Hematopoietic multipotent progenitor cell treated with erythropoietin and hydrocortisone succinate and interleukin-3 and kit ligand, for 4 days (in vitro differentiated cells): ENCODE measurements at regions not wholly inside any gene's neighbourhood (a gene's known extent, or its start where the extent isn't known, plus 50 kb on each side); places are given as distances from the start of the nearest gene placed in this dataset.
"Not testable (repeated sequence)": the region's sequence is repeated elsewhere in the genome, so short reads cannot be mapped to it uniquely, and the experiment has no call there.

ENCODE experiments used
- DNase-seq: peaks from one replicate; pipeline ENCODE4 v3.0.0-alpha.2; 2015

GRCh38 chr6:94687255-94687654 is 890.1 kb upstream of the MANEA start:
- DNase-seq, result not testable (repeated sequence)

- no peak for DNase-seq
These were observed 893.9 kb upstream of the MANEA start for GRCh38 chr6:94683409-94683808.

- no peak for DNase-seq
These were observed 896.6 kb upstream of the MANEA start for GRCh38 chr6:94680669-94681212.

GRCh38 chr6:94673251-94673650 is 904.1 kb upstream of the MANEA start:
- DNase-seq, result no peak

- DNase-seq, result no peak
These were observed 907.3 kb upstream of the MANEA start for GRCh38 chr6:94670017-94670416.

GRCh38 chr6:94668876-94669275 is 908.5 kb upstream of the MANEA start:
- DNase-seq, result no peak

- DNase-seq, result no peak
These were observed 918.4 kb upstream of the MANEA start for GRCh38 chr6:94658929-94659328.

- DNase-seq, result no peak
These were observed 926.1 kb upstream of the MANEA start for GRCh38 chr6:94651239-94651638.

- DNase-seq, result no peak
These were observed 932.1 kb upstream of the MANEA start for GRCh38 chr6:94645191-94645590.

GRCh38 chr6:94639564-94639963 is 937.8 kb upstream of the MANEA start:
- no peak for DNase-seq

GRCh38 chr6:94636780-94637385 is 940.5 kb upstream of the MANEA start:
- peak; percentile 20 for DNase-seq

GRCh38 chr6:94623586-94623985 is 953.7 kb upstream of the MANEA start:
- no peak for DNase-seq

GRCh38 chr6:94622783-94623182 is 954.6 kb upstream of the MANEA start:
- DNase-seq, result no peak

- no peak for DNase-seq
These were observed 976.7 kb upstream of the MANEA start for GRCh38 chr6:94600636-94601035.

- DNase-seq, result peak; percentile 1
These were observed 979.8 kb upstream of the MANEA start for GRCh38 chr6:94597487-94597886.

GRCh38 chr6:94590416-94590815 is 986.9 kb upstream of the MANEA start:
- no peak for DNase-seq

- no peak for DNase-seq
These were observed 989.0 kb upstream of the MANEA start for GRCh38 chr6:94588301-94588700.

GRCh38 chr6:94584211-94584610 is 993.1 kb upstream of the MANEA start:
- no peak for DNase-seq

GRCh38 chr6:94570581-94570980 is 1006.8 kb upstream of the MANEA start:
- DNase-seq, result no peak

GRCh38 chr6:94562846-94563245 is 1014.5 kb upstream of the MANEA start:
- DNase-seq, result no peak

- DNase-seq, result no peak
These were observed 1017.4 kb upstream of the MANEA start for GRCh38 chr6:94559829-94560537.

- not testable (repeated sequence) for DNase-seq
These were observed 1020.1 kb upstream of the MANEA start for GRCh38 chr6:94557207-94557606.

GRCh38 chr6:94548201-94548600 is 1029.1 kb upstream of the MANEA start:
- DNase-seq, result no peak

- no peak for DNase-seq
These were observed 1041.5 kb upstream of the MANEA start for GRCh38 chr6:94535798-94536197.
